ENCODE measurements at regions not wholly inside any gene's neighbourhood (a gene's known extent, or its start where the extent isn't known, plus 50 kb on each side); places are given as distances from the start of the nearest gene placed in this dataset.

GRCh38 chr9:14546693-14547092, 146.5 kb downstream of the ZDHHC21 start:
- CTCF ChIA-PET = no interaction called here
- Histone ChIP-seq H3K27me3 (ENCODE audit: control insufficient read depth in 2 of 2, insufficient read depth in 2 of 2, low read length in 2 of 2) (no peaks in the 10 kb centered on the region), H3K9me1 (replicated peaks; ENCODE audit: control insufficient read depth, extremely low read depth, insufficient read depth, low read length) (no peaks in the 10 kb centered on the region), H2AFZ (ENCODE audit: low read depth, low read length) (no peak overlapping the region), H3K9me3 (replicated peaks; ENCODE audit: control insufficient read depth, insufficient read depth, low read length) (no peaks in the 10 kb centered on the region), H3K9ac (replicated peaks; ENCODE audit: extremely low read depth, insufficient read depth, low read length) (no peak overlapping the region), H3K4me1 (ENCODE audit: control insufficient read depth, extremely low read depth, insufficient read depth, low read length) (no peaks in the 10 kb centered on the region), H3K36me3 (ENCODE audit: control insufficient read depth in 2 of 2, extremely low read depth in 1 of 2, insufficient read depth in 2 of 2, low read length in 2 of 2) (no peaks in the 10 kb centered on the region), H3K4me3 (replicated peaks in 1 of 3; ENCODE audit: insufficient read depth in 1 of 3, low read depth in 1 of 3, low read length in 3 of 3) (no peak overlapping the region), H4K20me1 (replicated peaks; ENCODE audit: control insufficient read depth, extremely low read depth, insufficient read depth, low read length) (no peaks in the 10 kb centered on the region), H3K4me2 (ENCODE audit: insufficient read depth, low read length) (no peak overlapping the region), H3K79me2 (ENCODE audit: control insufficient read depth, insufficient read depth, low read length) (no peaks in the 10 kb centered on the region), H3K27ac (ENCODE audit: insufficient read depth, low read depth, low read length) (no peak overlapping the region)
- no TSS peak for BruUV-seq (replicated peaks)
- intact Hi-C loops (cut with micrococcal nuclease) (no loop called here), dilution Hi-C loops (cut with MboI; ENCODE audit: extremely low pct_ligation_motif_present, low sequenced_read_pairs) (no loop called here)
- POLR2A ChIA-PET = no interaction called here
- TF ChIP-seq FOS (IDR thresholded peaks at IDR 0.05; ENCODE audit: borderline replicate concordance, insufficient read depth, low read length) (no peak), MAX (IDR thresholded peaks at IDR 0.05; ENCODE audit: insufficient read depth, insufficient read length) (no peak), MYC (IDR thresholded peaks at IDR 0.05; ENCODE audit: low read depth, low read length) (no peak), POLR2AphosphoS5 (IDR thresholded peaks at IDR 0.05; ENCODE audit: insufficient read depth, low read depth, low read length) (no peak), CTCF (IDR thresholded peaks at IDR 0.05; ENCODE audit: extremely low read depth in 1 of 2, insufficient read depth in 1 of 2, low read depth in 1 of 2, low read length in 2 of 2) (no peak), JUN (IDR thresholded peaks at IDR 0.05; ENCODE audit: borderline replicate concordance, insufficient read depth, insufficient read length, low read depth) (no peak)
- no peak for FAIRE-seq
- no peak for DNase-seq (ENCODE audit: low read depth, low spot score)

- no peak for FAIRE-seq
These were observed 151.2 kb downstream of the ZDHHC21 start for GRCh38 chr9:14542071-14542470.

More at GRCh38 chr9:14542071-14542470, 151.2 kb downstream of the ZDHHC21 start:
- CTCF ChIA-PET = no interaction called here
- Histone ChIP-seq H3K4me3 (replicated peaks in 1 of 3; ENCODE audit: insufficient read depth in 1 of 3, low read depth in 1 of 3, low read length in 3 of 3) (no peak overlapping the region), H3K9me1 (replicated peaks; ENCODE audit: control insufficient read depth, extremely low read depth, insufficient read depth, low read length) (no peaks in the 10 kb centered on the region), H3K9ac (replicated peaks; ENCODE audit: extremely low read depth, insufficient read depth, low read length) (no peak overlapping the region), H3K4me2 (ENCODE audit: insufficient read depth, low read length) (no peak overlapping the region), H3K27me3 (ENCODE audit: control insufficient read depth in 2 of 2, insufficient read depth in 2 of 2, low read length in 2 of 2) (peaks cover 0 to 3% of the 10 kb centered on the region in 2 experiments), H3K4me1 (ENCODE audit: control insufficient read depth, extremely low read depth, insufficient read depth, low read length) (no peaks in the 10 kb centered on the region), H4K20me1 (replicated peaks; ENCODE audit: control insufficient read depth, extremely low read depth, insufficient read depth, low read length) (no peaks in the 10 kb centered on the region), H3K79me2 (ENCODE audit: control insufficient read depth, insufficient read depth, low read length) (no peaks in the 10 kb centered on the region), H3K27ac (ENCODE audit: insufficient read depth, low read depth, low read length) (no peak overlapping the region), H2AFZ (ENCODE audit: low read depth, low read length) (no peak overlapping the region), H3K36me3 (ENCODE audit: control insufficient read depth in 2 of 2, extremely low read depth in 1 of 2, insufficient read depth in 2 of 2, low read length in 2 of 2) (no peaks in the 10 kb centered on the region), H3K9me3 (replicated peaks; ENCODE audit: control insufficient read depth, insufficient read depth, low read length) (no peaks in the 10 kb centered on the region)
- dilution Hi-C loops (cut with MboI; ENCODE audit: extremely low pct_ligation_motif_present, low sequenced_read_pairs) (no loop called here), intact Hi-C loops (cut with micrococcal nuclease) (no loop called here)
- no TSS peak for BruUV-seq (replicated peaks)
- POLR2A ChIA-PET = no interaction called here
- TF ChIP-seq MYC (IDR thresholded peaks at IDR 0.05; ENCODE audit: low read depth, low read length) = no peak
- no peak for TF ChIP-seq FOS (IDR thresholded peaks at IDR 0.05; ENCODE audit: borderline replicate concordance, insufficient read depth, low read length)
- TF ChIP-seq JUN (IDR thresholded peaks at IDR 0.05; ENCODE audit: borderline replicate concordance, insufficient read depth, insufficient read length, low read depth) = no peak
- no peak for TF ChIP-seq EZH2 (IDR thresholded peaks at IDR 0.05; ENCODE audit: borderline replicate concordance, low read depth, low read length, severe bottlenecking)
- TF ChIP-seq POLR2A (IDR thresholded peaks at IDR 0.05; ENCODE audit: low read depth, low read length) = no peak
- TF ChIP-seq MAX (IDR thresholded peaks at IDR 0.05; ENCODE audit: insufficient read depth, insufficient read length) = no peak
- TF ChIP-seq POLR2AphosphoS5 (IDR thresholded peaks at IDR 0.05; ENCODE audit: insufficient read depth, low read depth, low read length) = no peak
- TF ChIP-seq CTCF (IDR thresholded peaks at IDR 0.05; ENCODE audit: extremely low read depth in 1 of 2, insufficient read depth in 1 of 2, low read depth in 1 of 2, low read length in 2 of 2) = no peak
- no peak for TF ChIP-seq GATA2 (IDR thresholded peaks at IDR 0.05; ENCODE audit: insufficient read depth, insufficient read length, low read depth, low read length)
- DNase-seq (ENCODE audit: low read depth, low spot score) = no peak
